Kidney epithelial cell (primary cell): ENCODE measurements at regions not wholly inside any gene's neighbourhood (a gene's known extent, or its start where the extent isn't known, plus 50 kb on each side); places are given as distances from the start of the nearest gene placed in this dataset.

Experiments
- DNase-seq: peaks from one replicate; pipeline ENCODE4 v3.0.0-alpha.2; 2010; ENCODE audit warnings: low read depth
- H3K27me3 ChIP-seq: 2 replicates; pipeline ENCODE4 v1.6.0; 2011; ENCODE audit warnings: low read length; ENCODE audit not compliant: control insufficient read depth, insufficient read depth
- H3K36me3 ChIP-seq: 2 replicates; pipeline ENCODE4 v1.5.1; 2011; ENCODE audit warnings: low read length; ENCODE audit not compliant: control insufficient read depth, insufficient read depth
- H3K4me3 ChIP-seq: 2 replicates; pipeline ENCODE4 v1.5.1; 2011; ENCODE audit warnings: low read depth, mild to moderate bottlenecking, control low read depth, low read length
- TF ChIP-seq, protein P1 (sequence below): IDR thresholded peaks from 2 replicates; pipeline ENCODE4 v1.5.1; 2011; ENCODE audit warnings: mild to moderate bottlenecking, moderate library complexity, low read length, control low read depth, inconsistent platforms; ENCODE audit not compliant: insufficient read depth, poor library complexity, severe bottlenecking

- DNase-seq = no peak
- TF ChIP-seq, protein P1, sequence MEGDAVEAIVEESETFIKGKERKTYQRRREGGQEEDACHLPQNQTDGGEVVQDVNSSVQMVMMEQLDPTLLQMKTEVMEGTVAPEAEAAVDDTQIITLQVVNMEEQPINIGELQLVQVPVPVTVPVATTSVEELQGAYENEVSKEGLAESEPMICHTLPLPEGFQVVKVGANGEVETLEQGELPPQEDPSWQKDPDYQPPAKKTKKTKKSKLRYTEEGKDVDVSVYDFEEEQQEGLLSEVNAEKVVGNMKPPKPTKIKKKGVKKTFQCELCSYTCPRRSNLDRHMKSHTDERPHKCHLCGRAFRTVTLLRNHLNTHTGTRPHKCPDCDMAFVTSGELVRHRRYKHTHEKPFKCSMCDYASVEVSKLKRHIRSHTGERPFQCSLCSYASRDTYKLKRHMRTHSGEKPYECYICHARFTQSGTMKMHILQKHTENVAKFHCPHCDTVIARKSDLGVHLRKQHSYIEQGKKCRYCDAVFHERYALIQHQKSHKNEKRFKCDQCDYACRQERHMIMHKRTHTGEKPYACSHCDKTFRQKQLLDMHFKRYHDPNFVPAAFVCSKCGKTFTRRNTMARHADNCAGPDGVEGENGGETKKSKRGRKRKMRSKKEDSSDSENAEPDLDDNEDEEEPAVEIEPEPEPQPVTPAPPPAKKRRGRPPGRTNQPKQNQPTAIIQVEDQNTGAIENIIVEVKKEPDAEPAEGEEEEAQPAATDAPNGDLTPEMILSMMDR = no peak
These were observed 1584.2 kb upstream of the SLC10A2 start for GRCh38 chr13:104650431-104650830.

DNA sequence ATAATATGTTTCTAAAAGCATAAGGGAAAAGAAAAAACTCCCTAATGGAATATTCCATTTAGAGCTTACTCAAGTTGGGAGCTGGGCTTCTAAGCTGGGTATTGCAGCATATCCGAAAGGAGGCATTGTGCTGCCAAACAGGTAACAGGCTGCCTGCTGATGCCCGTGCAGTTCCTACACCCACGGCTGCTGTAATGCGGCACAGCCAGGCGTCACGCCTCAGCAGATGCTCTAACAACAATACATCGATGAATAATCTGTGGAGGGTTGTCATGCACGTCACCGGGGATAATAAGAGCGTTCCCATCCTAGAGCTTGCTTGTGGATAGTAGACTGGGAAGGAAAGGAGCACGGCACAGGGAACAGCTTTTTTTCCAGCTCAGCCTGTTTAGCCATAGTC, 1582.1 kb upstream of the SLC10A2 start:
- no peak for DNase-seq

More at GRCh38 chr13:104650431-104650830, 1584.2 kb upstream of the SLC10A2 start:
- Histone ChIP-seq H3K27me3 (no peaks in the 10 kb centered on the region), H3K4me3 (no peak overlapping the region), H3K36me3 (no peaks in the 10 kb centered on the region)

GRCh38 chr13:104645786-104646185, 1579.6 kb upstream of the SLC10A2 start:
- Histone ChIP-seq H3K36me3 (no peaks in the 10 kb centered on the region), H3K27me3 (no peaks in the 10 kb centered on the region), H3K4me3 (no peak overlapping the region)
- TF ChIP-seq, protein P1 = no peak
- no peak for DNase-seq

More for the DNA sequence above, 1582.1 kb upstream of the SLC10A2 start:
- Histone ChIP-seq H3K27me3 (no peaks in the 10 kb centered on the region), H3K36me3 (no peaks in the 10 kb centered on the region), H3K4me3 (no peak overlapping the region)
- TF ChIP-seq, protein P1 = no peak

DNA sequence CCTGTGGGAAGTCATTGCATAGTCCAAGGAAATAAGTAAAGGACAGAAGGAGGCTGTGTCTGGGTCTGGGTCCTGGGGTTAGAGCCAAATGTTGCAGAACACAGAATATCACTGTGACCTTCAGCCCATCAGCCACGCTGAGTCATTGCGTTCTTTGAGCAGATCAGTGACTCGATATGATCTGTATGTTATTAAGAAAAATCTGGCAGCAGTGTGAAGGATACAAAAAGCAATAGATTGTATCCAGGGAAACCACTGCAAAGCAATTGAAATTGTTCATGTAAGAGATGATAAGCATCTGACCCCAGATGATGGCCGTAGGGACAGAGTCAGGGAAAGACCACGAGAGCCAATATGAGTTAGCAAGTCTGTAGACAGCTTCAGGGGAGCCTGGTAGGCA, 1575.1 kb upstream of the SLC10A2 start:
- H3K27me3 ChIP-seq = no peaks in the 10 kb centered on the region
- no peak overlapping the region for H3K4me3 ChIP-seq
- TF ChIP-seq, protein P1 = no peak
- DNase-seq = no peak
- no peaks in the 10 kb centered on the region for H3K36me3 ChIP-seq

GRCh38 chr13:104635879-104636278, 1569.7 kb upstream of the SLC10A2 start:
- Histone ChIP-seq H3K36me3 (no peaks in the 10 kb centered on the region), H3K27me3 (no peaks in the 10 kb centered on the region), H3K4me3 (no peak overlapping the region)
- TF ChIP-seq, protein P1 = no peak
- DNase-seq = no peak

GRCh38 chr13:104634016-104634415, 1567.8 kb upstream of the SLC10A2 start:
- Histone ChIP-seq H3K27me3 (no peaks in the 10 kb centered on the region), H3K4me3 (no peak overlapping the region), H3K36me3 (no peaks in the 10 kb centered on the region)
- TF ChIP-seq, protein P1 = no peak
- no peak for DNase-seq
